Activated CD8-positive, alpha-beta memory T cell treated with anti-CD3 and anti-CD28 coated beads for 1 hour (primary cell): ENCODE measurements at regions not wholly inside any gene's neighbourhood (a gene's known extent, or its start where the extent isn't known, plus 50 kb on each side); places are given as distances from the start of the nearest gene placed in this dataset.

Source experiments
- DNase-seq, 2 donors: peaks; one replicate each; pipeline ENCODE4 v3.0.0-alpha.2; 2020; ENCODE audit warnings: low read depth in 1 of 2; ENCODE audit errors: extremely low read depth in 1 of 2

- no peak for DNase-seq
These were observed 283.3 kb upstream of the THSD7B start for GRCh38 chr2:136482006-136482405.

- no peak for DNase-seq
These were observed 285.6 kb upstream of the THSD7B start for GRCh38 chr2:136479696-136480095.

- no peak for DNase-seq
These were observed 296.5 kb upstream of the THSD7B start for GRCh38 chr2:136468799-136469369.

- DNase-seq = no peak
These were observed 312.8 kb upstream of the THSD7B start for GRCh38 chr2:136452528-136452927.

- no peak for DNase-seq
These were observed 316.2 kb upstream of the THSD7B start for GRCh38 chr2:136448986-136449780.

- no peak for DNase-seq
These were observed 316.9 kb upstream of the THSD7B start for GRCh38 chr2:136448432-136448831.

- no peak for DNase-seq
These were observed 321.0 kb upstream of the THSD7B start for GRCh38 chr2:136444323-136444722.

GRCh38 chr2:136443661-136444060 lies 321.7 kb upstream of the THSD7B start:
- no peak for DNase-seq

- DNase-seq = no peak
These were observed 323.2 kb upstream of the THSD7B start for GRCh38 chr2:136441979-136442714.

- DNase-seq = no peak
These were observed 321.2 kb upstream of the CXCR4 start for GRCh38 chr2:136439064-136439676.

GRCh38 chr2:136437461-136437860 lies 319.5 kb upstream of the CXCR4 start:
- no peak for DNase-seq

GRCh38 chr2:136436936-136437335 lies 319.0 kb upstream of the CXCR4 start:
- DNase-seq = no peak

- DNase-seq = no peak
These were observed 316.3 kb upstream of the CXCR4 start for GRCh38 chr2:136434251-136434715.

- no peak for DNase-seq
These were observed 315.3 kb upstream of the CXCR4 start for GRCh38 chr2:136433261-136433660.

GRCh38 chr2:136424112-136424511 lies 306.2 kb upstream of the CXCR4 start:
- DNase-seq = no peak

GRCh38 chr2:136423516-136423996 lies 305.6 kb upstream of the CXCR4 start:
- peak; percentile 55 to 74 for DNase-seq

GRCh38 chr2:136422512-136422911 lies 304.6 kb upstream of the CXCR4 start:
- no peak for DNase-seq

- no peak for DNase-seq
These were observed 302.4 kb upstream of the CXCR4 start for GRCh38 chr2:136420346-136420745.

GRCh38 chr2:136411946-136412345 lies 294.0 kb upstream of the CXCR4 start:
- no peak for DNase-seq

GRCh38 chr2:136410673-136411072 lies 292.7 kb upstream of the CXCR4 start:
- no peak for DNase-seq

GRCh38 chr2:136408795-136409194 lies 290.8 kb upstream of the CXCR4 start:
- no peak for DNase-seq
